ENCODE measurements at regions not wholly inside any gene's neighbourhood (a gene's known extent, or its start where the extent isn't known, plus 50 kb on each side); places are given as distances from the start of the nearest gene placed in this dataset.
"Not testable (repeated sequence)": the region's sequence is repeated elsewhere in the genome, so short reads cannot be mapped to it uniquely, and the experiment has no call there.

DNA sequence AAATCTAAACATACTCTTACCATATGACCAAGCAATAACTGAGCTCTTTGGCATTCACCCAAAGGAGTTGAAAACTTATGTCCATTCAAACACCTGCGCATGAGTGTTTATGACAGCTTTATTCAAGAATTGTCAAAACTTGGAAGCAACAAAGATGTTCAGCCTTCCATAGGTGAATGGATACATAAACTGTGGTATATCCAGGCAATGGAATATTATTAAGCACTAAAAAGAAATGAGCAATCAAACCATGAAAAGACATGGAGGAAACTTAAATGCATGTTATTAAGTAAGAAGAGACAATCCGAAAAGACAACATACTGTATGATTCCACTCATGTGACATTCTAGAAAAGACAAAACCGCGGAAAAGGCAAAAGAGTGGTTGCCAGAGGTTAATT lies 312.0 kb upstream of the TMC3 start:
- no peak for DNase-seq

DNA sequence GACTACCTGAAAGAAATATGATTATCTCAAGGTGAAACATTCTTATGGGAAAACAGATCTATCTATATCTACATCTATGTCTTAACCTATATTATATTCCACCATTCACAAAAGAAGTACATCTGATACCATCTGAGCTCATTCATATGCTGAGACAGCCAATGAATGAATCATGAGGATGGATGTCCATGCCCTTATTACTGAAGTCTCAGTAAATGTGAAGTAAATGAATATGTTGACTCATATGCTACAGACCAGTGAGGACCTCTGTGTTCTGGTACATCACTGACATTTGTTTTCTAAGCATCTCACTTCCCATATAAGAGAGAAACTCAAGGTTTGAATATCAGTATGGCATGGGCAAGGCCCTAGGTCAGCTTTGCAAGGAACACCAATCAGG lies 311.2 kb upstream of the TMC3 start:
- DNase-seq = no peak

DNA sequence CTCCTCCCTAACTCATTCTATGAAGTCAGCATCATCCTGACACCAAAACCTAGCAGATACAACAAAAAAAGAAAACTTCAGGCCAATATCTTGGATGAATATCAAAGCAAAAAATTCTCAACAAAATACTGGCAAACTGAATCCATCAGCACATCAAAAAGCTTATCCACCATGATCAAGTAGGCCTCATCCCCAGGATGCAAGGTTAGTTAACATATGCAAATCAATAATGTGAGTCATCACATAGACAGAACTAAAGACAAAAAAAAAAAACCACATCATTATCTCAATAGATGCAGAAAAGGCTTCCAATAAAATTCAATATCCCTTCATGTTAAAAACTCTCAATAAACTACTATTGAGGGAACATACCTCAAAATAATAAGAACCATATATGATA lies 306.8 kb upstream of the TMC3 start:
- no peak for DNase-seq

DNA sequence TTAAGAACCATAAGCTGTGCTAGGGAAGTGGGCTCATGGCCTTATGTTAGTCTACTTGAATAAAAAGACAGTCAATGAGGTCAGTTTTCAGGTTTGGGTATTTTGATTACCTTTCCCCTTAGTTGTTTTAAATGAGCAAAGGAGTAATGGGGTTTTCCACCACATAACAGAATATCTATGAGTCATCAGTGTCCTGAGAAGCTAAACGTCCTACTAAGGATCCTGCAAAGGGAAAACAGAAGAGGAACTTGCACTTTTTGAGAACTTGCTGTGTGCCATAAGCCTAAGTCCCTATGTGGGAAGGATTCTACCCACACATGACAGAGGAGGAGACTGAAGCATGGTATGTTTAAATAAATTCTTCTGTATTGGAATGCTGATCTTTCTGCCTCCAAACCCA lies 292.8 kb upstream of the TMC3 start:
- DNase-seq = no peak

GRCh38 chr15:81660976-81661375 lies 287.0 kb upstream of the TMC3 start:
- no peak for DNase-seq

- DNase-seq = no peak
Measured at GRCh38 chr15:81653259-81653658, 279.2 kb upstream of the TMC3 start.

GRCh38 chr15:81645470-81645869 lies 271.5 kb upstream of the TMC3 start:
- DNase-seq = no peak

- DNase-seq = no peak
Measured at GRCh38 chr15:81643771-81644170, 269.8 kb upstream of the TMC3 start.

DNA sequence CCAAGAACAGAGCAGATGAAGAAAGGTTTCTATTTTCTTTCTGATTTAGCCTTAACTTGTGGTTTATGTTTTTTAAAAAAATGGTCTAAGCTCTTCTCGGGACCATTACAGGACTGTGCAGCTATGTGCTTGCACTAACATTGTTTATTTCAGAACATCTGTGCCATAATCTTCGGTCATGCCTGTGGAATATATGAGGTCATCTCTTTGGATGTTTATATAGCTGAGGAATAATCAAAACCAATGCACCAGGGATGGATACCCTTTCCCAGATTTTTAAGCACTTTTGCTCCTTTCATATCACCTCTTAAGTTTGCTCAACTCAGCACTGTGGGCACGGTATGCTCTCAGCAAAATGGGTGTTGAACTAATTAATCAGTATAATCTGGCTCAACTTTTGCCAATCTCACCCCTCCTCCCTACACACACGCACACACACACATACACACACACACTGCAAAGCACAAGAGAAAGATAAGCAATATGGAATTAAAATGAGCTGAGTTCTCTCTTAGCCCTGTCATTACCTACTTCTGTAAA lies 268.5 kb upstream of the TMC3 start:
- no peak for DNase-seq

GRCh38 chr15:81636064-81636463 lies 262.1 kb upstream of the TMC3 start:
- DNase-seq = not testable (repeated sequence)

GRCh38 chr15:81633889-81634288 lies 259.9 kb upstream of the TMC3 start:
- DNase-seq = no peak

GRCh38 chr15:81625896-81626295 lies 251.9 kb upstream of the TMC3 start:
- no peak for DNase-seq

DNA sequence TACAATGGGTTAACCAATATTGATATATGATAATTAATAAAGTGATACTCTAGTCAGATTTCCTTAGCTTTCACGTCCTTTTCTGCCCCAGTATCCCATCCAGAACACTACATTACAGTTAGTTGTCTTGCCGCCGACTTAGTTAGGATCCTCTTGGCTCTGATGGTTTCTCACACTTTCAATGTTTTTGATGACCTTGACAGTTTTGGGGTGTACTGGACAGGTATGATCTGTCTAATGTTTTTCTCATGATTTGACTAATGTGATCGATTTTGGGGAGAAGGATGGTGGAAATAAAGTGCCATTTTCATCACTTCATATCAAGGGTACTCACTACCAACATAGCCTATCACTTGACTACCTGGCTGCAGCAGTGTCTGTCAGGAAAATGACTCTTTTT lies 245.0 kb upstream of the TMC3 start:
- DNase-seq = no peak

DNA sequence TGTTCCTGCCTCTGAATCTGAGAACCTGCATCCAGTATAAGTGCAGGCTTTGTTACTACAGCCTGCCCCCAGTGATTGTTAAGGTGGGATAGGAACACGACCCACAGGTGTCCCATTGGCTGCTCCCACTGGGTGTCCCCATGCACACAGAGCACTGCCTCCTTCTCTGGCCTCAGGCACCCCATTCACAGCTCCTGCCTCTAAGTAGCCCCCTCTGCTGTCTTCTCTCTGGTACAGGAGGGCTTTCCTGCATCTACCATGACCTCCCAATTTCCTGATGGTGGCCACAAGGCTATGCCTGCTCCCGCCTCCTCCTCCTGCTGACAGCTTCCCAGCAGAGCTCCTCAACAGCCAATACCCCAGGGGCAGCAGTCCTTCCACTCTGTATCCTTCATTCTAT lies 238.6 kb upstream of the TMC3 start:
- no peak for DNase-seq

DNA sequence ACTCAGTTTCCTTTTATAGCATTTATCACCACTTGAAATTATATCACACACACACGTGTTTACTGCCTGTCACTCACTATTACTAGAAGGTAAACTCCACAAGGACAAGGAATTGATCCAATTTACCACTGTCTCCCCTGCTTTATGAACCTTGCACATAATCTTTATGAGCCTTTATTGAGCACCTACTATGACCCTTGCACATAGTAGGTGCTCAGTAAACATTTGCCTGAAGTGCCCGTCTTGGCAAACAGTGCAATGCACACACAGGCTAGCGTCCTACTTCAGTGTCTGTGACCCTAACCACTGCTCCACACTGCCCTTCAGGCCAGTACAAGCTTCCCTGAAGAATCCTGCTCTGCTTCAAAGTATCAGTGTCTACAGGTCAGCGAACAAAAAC lies 237.7 kb upstream of the TMC3 start:
- DNase-seq = no peak

DNA sequence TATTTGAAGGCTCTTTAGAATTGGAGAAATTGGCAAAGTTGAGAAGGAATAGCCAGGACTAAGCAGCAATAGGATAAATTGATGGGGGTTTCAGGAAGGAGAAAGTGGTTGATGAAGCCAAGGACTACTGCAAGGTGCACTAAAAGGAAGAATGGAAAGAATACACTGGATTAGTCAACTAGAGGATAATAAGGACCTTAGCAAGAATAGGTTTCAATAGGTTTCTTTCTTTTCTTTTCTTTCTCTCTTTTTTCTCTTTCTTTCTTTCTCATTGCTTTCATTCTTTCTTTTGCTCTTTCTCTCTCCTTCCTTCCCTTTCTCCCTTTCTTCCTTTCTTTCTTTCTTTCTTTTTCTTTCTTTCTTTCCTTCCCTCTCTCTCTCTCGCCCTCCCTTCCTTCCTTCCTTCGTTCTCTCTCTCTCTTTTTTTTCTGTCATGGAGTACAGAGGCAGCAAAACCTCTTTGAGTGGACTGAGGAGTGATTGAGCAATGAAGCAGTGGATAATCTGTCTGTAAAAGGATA lies 234.4 kb upstream of the TMC3 start:
- DNase-seq = no peak

DNA sequence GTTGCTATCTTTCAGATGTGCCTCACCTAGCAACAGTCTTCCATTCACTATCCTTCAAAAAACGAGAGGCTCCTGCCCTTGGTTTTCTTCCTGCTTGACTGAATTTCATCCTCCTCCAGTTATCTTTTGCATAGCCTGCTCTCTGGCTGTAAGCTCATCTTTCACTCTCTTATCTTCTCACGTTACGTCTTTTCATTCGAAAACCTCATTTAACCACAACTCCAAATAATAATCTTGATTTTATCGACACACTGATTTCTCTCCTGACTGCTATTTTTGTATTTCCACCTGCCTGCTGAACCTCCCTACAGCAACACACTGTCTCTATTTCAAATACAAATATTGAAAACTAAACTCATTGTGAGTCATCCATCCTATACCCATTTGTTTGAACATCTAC lies 230.7 kb upstream of the TMC3 start:
- DNase-seq = no peak

GRCh38 chr15:81596159-81596865 lies 222.3 kb upstream of the TMC3 start:
- DNase-seq = no peak

GRCh38 chr15:81595752-81596151 lies 221.7 kb upstream of the TMC3 start:
- no peak for DNase-seq

DNA sequence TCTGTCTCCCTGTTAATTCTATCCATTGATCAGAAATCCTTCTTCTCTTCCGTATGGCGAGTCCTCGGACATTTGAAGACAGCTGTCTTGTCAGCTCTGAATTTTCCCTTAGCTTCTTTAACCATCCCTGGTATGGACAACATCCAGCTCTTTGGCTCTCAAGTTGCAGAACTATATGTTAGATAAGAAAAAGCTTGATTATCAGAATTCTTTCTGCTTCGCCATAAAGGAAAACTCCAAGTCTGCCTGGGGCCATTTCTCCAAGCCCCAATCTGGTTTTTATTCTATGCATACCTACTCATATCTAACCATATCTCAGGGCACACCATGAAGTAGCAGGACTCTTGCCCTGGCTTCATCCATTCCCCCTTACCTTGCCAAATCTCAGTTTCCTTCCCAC lies 215.7 kb upstream of the TMC3 start:
- no peak for DNase-seq

GRCh38 chr15:81575436-81576123 lies 201.6 kb upstream of the TMC3 start:
- peak; percentile 65 for DNase-seq

- DNase-seq = no peak
Measured at GRCh38 chr15:81573098-81573746, 199.2 kb upstream of the TMC3 start.

DNA sequence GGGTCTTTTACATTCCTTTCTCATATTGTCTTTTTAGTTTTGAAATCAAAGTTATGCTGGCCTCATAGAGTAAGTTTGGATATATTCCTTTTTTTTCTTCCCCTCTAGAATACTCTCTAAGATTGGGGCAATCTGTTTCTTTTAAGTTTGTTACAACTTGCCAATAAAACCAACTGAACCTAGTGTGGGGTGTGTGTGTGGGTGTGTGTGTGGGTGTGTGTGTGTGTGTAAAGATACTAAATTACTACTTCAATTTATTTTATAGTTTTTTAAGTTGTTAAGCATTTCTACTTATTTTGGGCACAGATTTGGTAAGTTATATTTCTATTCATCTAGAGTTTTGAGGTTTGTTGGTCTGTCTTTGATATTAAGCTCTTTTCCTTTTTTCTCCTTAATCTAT lies 198.2 kb upstream of the TMC3 start:
- no peak for DNase-seq

Measured in NCI-H1105 (cell line).